Heart left ventricle (tissue), 13 donors: ENCODE measurements at regions not wholly inside any gene's neighbourhood (a gene's known extent, or its start where the extent isn't known, plus 50 kb on each side); places are given as distances from the start of the nearest gene placed in this dataset.

ENCODE experiments used
- CTCF ChIP-seq, 12 donors: fragments of 200-600 bp; sonication (generic) in 4 of 12; IDR thresholded peaks; one replicate each; pipeline versions ENCODE4 v1.5.0 to v1.8.0; 2018 to 2022; ENCODE audit warnings: antibody characterized with exemption in 12 of 12, mild to moderate bottlenecking in 5 of 12
- POLR2A ChIP-seq, 2 donors: fragments of 450-650 bp; IDR thresholded peaks; one replicate each; pipeline ENCODE4 v1.6.1; 2017; ENCODE audit warnings: antibody characterized with exemption in 2 of 2, mild to moderate bottlenecking in 2 of 2, moderate library complexity in 2 of 2
- donor health status: ischemic (EF 13 %, LVEDD 7.1; RV severe dilation, severe dysfunction).
- donor health status: DM: no; HTN: yes; CAD: no.
- donor health status: DM: no; HTN: no; CAD: no.
- donor health status: ischemic (EF 25% LVEDD 6.9; RV normal size, moderate dysfunction).
- donor health status: ischemic (EF 25% LVEDD 5.7; RV mildly dilated, moderate dysfunction).
- donor health status: ischemic (EF 35%, LVEDD 5.7; RV mildly dilated, moderate dysfunction).
- donor health status: nonischemic (EF 11% LVEDD 7.7; RV severe dilation, severe dysfunction).
- donor health status: DM: yes; HTN: yes; CAD: no.
- donor health status: PGD.
- donor health status: ischemic (EF 29% LVEDD 5.4; RV normal size, mild dysfunction).
- donor health status: nonischemic (EF 23%, LVEDD 6.1; RV moderate dilation, normal function).

- TF ChIP-seq CTCF (IDR thresholded peaks at IDR 0.05) (no peak), POLR2A (IDR thresholded peaks at IDR 0.05) (no peak)
Observed at GRCh38 chr2:151042964-151043363, 218.7 kb downstream of the RBM43 start.
